CD14-positive monocyte (primary cell): ENCODE measurements at regions not wholly inside any gene's neighbourhood (a gene's known extent, or its start where the extent isn't known, plus 50 kb on each side); places are given as distances from the start of the nearest gene placed in this dataset.

Experiments
- DNase-seq, 3 donors: peaks; one replicate each; pipeline ENCODE4 v3.0.0-alpha.2; 2011 to 2022
- H2AFZ ChIP-seq: 2 replicates; pipeline ENCODE4 v1.6.0; 2012; ENCODE audit warnings: mild to moderate bottlenecking, low read depth, low read length, inconsistent platforms; ENCODE audit not compliant: insufficient read depth, poor library complexity, severe bottlenecking
- H3K27ac ChIP-seq, 2 donors: 1 replicate in 1 of 2; 2 replicates in 1 of 2; pipeline ENCODE4 v1.5.1; 2012 to 2013; ENCODE audit warnings: low read length in 2 of 2, control low read depth in 1 of 2, inconsistent platforms in 1 of 2, low read depth in 1 of 2, mild to moderate bottlenecking in 1 of 2
- H3K27me3 ChIP-seq, 2 donors: one replicate each; pipeline versions ENCODE4 v1.6.0 to v1.6.1; 2011 to 2013; ENCODE audit warnings: low read length in 2 of 2; ENCODE audit not compliant: control insufficient read depth in 2 of 2, insufficient read depth in 2 of 2
- H3K36me3 ChIP-seq, 2 donors: replicated peaks in 1 of 2; 1 replicate in 1 of 2; 2 replicates in 1 of 2; pipeline versions ENCODE4 v1.5.1 to v1.6.1; 2012 to 2013; ENCODE audit warnings: low read length in 2 of 2, control low read depth in 1 of 2, inconsistent platforms in 1 of 2, mild to moderate bottlenecking in 1 of 2; ENCODE audit not compliant: insufficient read depth in 2 of 2, control insufficient read depth in 1 of 2
- H3K4me1 ChIP-seq, 2 donors: 1 replicate in 1 of 2; 2 replicates in 1 of 2; pipeline versions ENCODE4 v1.5.1 to v1.6.1; 2012 to 2013; ENCODE audit warnings: low read length in 2 of 2, control low read depth in 1 of 2, inconsistent platforms in 1 of 2, mild to moderate bottlenecking in 1 of 2, moderate library complexity in 1 of 2; ENCODE audit not compliant: insufficient read depth in 2 of 2, control insufficient read depth in 1 of 2
- H3K4me2 ChIP-seq: replicated peaks from 2 replicates; pipeline ENCODE3; 2012; ENCODE audit warnings: low read length, moderate library complexity, mild to moderate bottlenecking; ENCODE audit not compliant: poor library complexity, severe bottlenecking; ENCODE audit errors: extremely low read depth
- H3K4me3 ChIP-seq, 3 experiments: fragments of 200-600 bp in 1 of 3; sonication (generic) in 1 of 3; replicated peaks in 1 of 3; 1 replicate in 2 of 3; 2 replicates in 1 of 3; pipeline ENCODE4 v1.5.1; 2011 to 2013; ENCODE audit warnings: low read length in 3 of 3, mild to moderate bottlenecking in 3 of 3, control low read depth in 2 of 3, low read depth in 2 of 3, inconsistent platforms in 1 of 3, moderate library complexity in 1 of 3
- H3K79me2 ChIP-seq: 2 replicates; pipeline ENCODE4 v1.6.0; 2012; ENCODE audit warnings: mild to moderate bottlenecking, control low read depth, inconsistent platforms, low read length, moderate library complexity; ENCODE audit not compliant: insufficient read depth
- H3K9ac ChIP-seq: 2 replicates; pipeline ENCODE4 v1.6.0; 2017; ENCODE audit warnings: low read length, mild to moderate bottlenecking; ENCODE audit not compliant: insufficient read depth, poor library complexity, severe bottlenecking
- H3K9me3 ChIP-seq, 2 donors: replicated peaks in 1 of 2; 1 replicate in 1 of 2; 2 replicates in 1 of 2; pipeline versions ENCODE4 v1.5.1 to v1.6.1; 2012 to 2013; ENCODE audit warnings: low read length in 2 of 2, control low read depth in 1 of 2; ENCODE audit not compliant: control insufficient read depth in 1 of 2, insufficient read depth in 1 of 2
- H4K20me1 ChIP-seq: 2 replicates; pipeline ENCODE4 v1.6.0; 2012; ENCODE audit warnings: mild to moderate bottlenecking, low read length, control low read depth, moderate library complexity; ENCODE audit not compliant: insufficient read depth
- H3K27ac Mint-ChIP-seq, 7 donors: one replicate each; pipeline ENCODE4 v1.8.0; 2020; ENCODE audit warnings: mild to moderate bottlenecking in 7 of 7, mixed read lengths in 7 of 7, moderate library complexity in 6 of 7, inconsistent platforms in 2 of 7
- H3K27me3 Mint-ChIP-seq, 3 donors: one replicate each; pipeline ENCODE4 v1.8.0; 2021 to 2022; ENCODE audit warnings: low read depth in 3 of 3, mild to moderate bottlenecking in 3 of 3, mixed read lengths in 3 of 3, moderate library complexity in 3 of 3, inconsistent platforms in 1 of 3
- H3K36me3 Mint-ChIP-seq, 2 donors: one replicate each; pipeline ENCODE4 v1.8.0; 2020; ENCODE audit warnings: mixed read lengths in 2 of 2, inconsistent platforms in 1 of 2, mild to moderate bottlenecking in 1 of 2
- H3K4me1 Mint-ChIP-seq: one replicate; pipeline ENCODE4 v1.8.0; 2020; ENCODE audit warnings: mild to moderate bottlenecking, mixed read lengths
- H3K4me3 Mint-ChIP-seq, 2 donors: one replicate each; pipeline ENCODE4 v1.8.0; 2020; ENCODE audit warnings: mild to moderate bottlenecking in 2 of 2, mixed read lengths in 2 of 2, moderate library complexity in 1 of 2
- H3K9me3 Mint-ChIP-seq, 7 donors: one replicate each; pipeline ENCODE4 v1.8.0; 2020 to 2022; ENCODE audit warnings: mixed read lengths in 7 of 7, mild to moderate bottlenecking in 6 of 7, moderate library complexity in 6 of 7, inconsistent platforms in 2 of 7
- CTCF ChIP-seq: fragments of 200-600 bp; IDR thresholded peaks from one replicate; pipeline ENCODE4 v1.8.0; 2022; ENCODE audit warnings: antibody characterized with exemption, mild to moderate bottlenecking
- WGBS: methylation state at CpG from one replicate; pipeline ENCODE4 v1.1.5; 2013; ENCODE audit warnings: missing lambda C conversion rate; ENCODE audit not compliant: insufficient coverage; 5-methylcytosine and 5-hydroxymethylcytosine counted together
- intact Hi-C, 2 donors: fragments of 100-400 bp; cut with micrococcal nuclease; formaldehyde crosslinking; loops; one replicate each; pipeline versions ENCODE4 v1.15.0 to v1.15.1; 2023

DNA sequence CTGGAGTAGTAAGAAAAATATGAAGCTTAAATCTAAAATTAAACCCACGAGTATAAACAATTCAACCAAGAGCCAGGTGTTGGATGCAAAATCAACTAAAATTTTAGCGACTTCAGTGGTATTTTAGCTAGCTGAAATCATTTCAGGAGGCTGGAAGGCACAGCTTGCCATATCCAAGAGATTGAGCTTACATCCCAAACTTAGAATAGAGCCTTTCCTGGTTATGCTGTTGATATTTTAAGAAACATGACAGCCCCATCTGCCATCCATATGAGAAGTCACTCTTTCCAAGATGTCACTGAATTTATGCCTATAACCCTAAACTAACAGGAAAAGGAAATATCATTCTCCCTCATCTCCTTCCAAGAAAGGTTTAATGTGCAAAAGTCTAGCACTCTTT, 334.0 kb downstream of the KCNA4 start:
- Histone ChIP-seq H4K20me1 (no peaks in the 10 kb centered on the region), H3K27me3 (no peaks in the 10 kb centered on the region), H3K4me2 (no peak overlapping the region), H3K9me3 (peaks cover 0 to 2% of the 10 kb centered on the region in 2 donors), H3K36me3 (no peaks in the 10 kb centered on the region), H3K9ac (no peak overlapping the region), H3K27ac (no peak overlapping the region), H3K4me1 (no peaks in the 10 kb centered on the region), H3K4me3 (no peak overlapping the region), H2AFZ (no peak overlapping the region), H3K79me2 (no peaks in the 10 kb centered on the region)
- H3K36me3 Mint-ChIP-seq, result no peaks in the 10 kb centered on the region
- no CpG with 5 or more reads among the region's 2 CpGs for WGBS
- intact Hi-C loops, result no loop called here
- DNase-seq, result no peak
- no peaks in the 10 kb centered on the region for H3K27me3 Mint-ChIP-seq
- H3K4me3 Mint-ChIP-seq, result no peak overlapping the region
- TF ChIP-seq CTCF, result no peak
- no peak overlapping the region for H3K27ac Mint-ChIP-seq
- peaks cover 0 to 5% (median 0%) of the 10 kb centered on the region in 7 donors for H3K9me3 Mint-ChIP-seq
- H3K4me1 Mint-ChIP-seq, result no peaks in the 10 kb centered on the region

- Histone ChIP-seq H3K36me3 (no peaks in the 10 kb centered on the region), H3K4me2 (no peak overlapping the region), H3K27ac (no peak overlapping the region), H3K4me1 (no peaks in the 10 kb centered on the region), H3K27me3 (no peaks in the 10 kb centered on the region), H3K79me2 (no peaks in the 10 kb centered on the region), H3K9me3 (peaks cover 0 to 2% of the 10 kb centered on the region in 2 donors), H3K4me3 (no peak overlapping the region), H3K9ac (no peak overlapping the region), H2AFZ (no peak overlapping the region), H4K20me1 (no peaks in the 10 kb centered on the region)
- Mint-ChIP-seq H3K27ac (no peak overlapping the region), H3K36me3 (no peaks in the 10 kb centered on the region), H3K4me3 (no peak overlapping the region), H3K9me3 (peaks cover 0 to 5% (median 3%) of the 10 kb centered on the region in 7 donors), H3K4me1 (no peaks in the 10 kb centered on the region), H3K27me3 (peaks cover 0 to 2% (median 2%) of the 10 kb centered on the region in 3 donors)
- DNase-seq, result no peak
- TF ChIP-seq CTCF, result no peak
- intact Hi-C loops, result no loop called here
- 74% methylated on average over 2 of the region's 3 CpGs for WGBS
These were observed 336.8 kb downstream of the KCNA4 start for GRCh38 chr11:29679996-29680395.
